ENCODE measurements at regions not wholly inside any gene's neighbourhood (a gene's known extent, or its start where the extent isn't known, plus 50 kb on each side); places are given as distances from the start of the nearest gene placed in this dataset.

GRCh38 chr3:127393131-127393820 lies 105.4 kb upstream of the PRR20G start:
- TF ChIP-seq CTCF (conservative IDR thresholded peaks at IDR 0.05) = no peak
- H3K9me3 Mint-ChIP-seq = no peaks in the 10 kb centered on the region
- H3K27ac Mint-ChIP-seq (ENCODE audit: unreplicated experiment) = peak overlapping the region; percentile 62
- no peak overlapping the region for H3K4me3 Mint-ChIP-seq
- no peaks in the 10 kb centered on the region for H3K27me3 Mint-ChIP-seq (ENCODE audit: low read depth)
- no peak for DNase-seq (ENCODE audit: low read depth, low spot score)
- peaks cover 29% of the 10 kb centered on the region for H3K4me1 Mint-ChIP-seq
- no peaks in the 10 kb centered on the region for H3K36me3 Mint-ChIP-seq (ENCODE audit: low read depth)

GRCh38 chr3:127392156-127392490 lies 104.3 kb upstream of the PRR20G start:
- Mint-ChIP-seq H3K9me3 (no peaks in the 10 kb centered on the region), H3K27me3 (ENCODE audit: low read depth) (no peaks in the 10 kb centered on the region), H3K4me1 (peaks cover 29% of the 10 kb centered on the region), H3K27ac (ENCODE audit: unreplicated experiment) (no peak overlapping the region), H3K36me3 (ENCODE audit: low read depth) (no peaks in the 10 kb centered on the region), H3K4me3 (no peak overlapping the region)
- no peak for TF ChIP-seq CTCF (conservative IDR thresholded peaks at IDR 0.05)
- DNase-seq (ENCODE audit: low read depth, low spot score) = no peak

GRCh38 chr3:127391436-127392155 lies 103.8 kb upstream of the PRR20G start:
- peaks cover 25% of the 10 kb centered on the region for H3K4me1 Mint-ChIP-seq
- no peaks in the 10 kb centered on the region for H3K36me3 Mint-ChIP-seq (ENCODE audit: low read depth)
- peak overlapping the region; percentile 67 for H3K27ac Mint-ChIP-seq (ENCODE audit: unreplicated experiment)
- no peaks in the 10 kb centered on the region for H3K9me3 Mint-ChIP-seq
- no peak overlapping the region for H3K4me3 Mint-ChIP-seq
- no peaks in the 10 kb centered on the region for H3K27me3 Mint-ChIP-seq (ENCODE audit: low read depth)
- DNase-seq (ENCODE audit: low read depth, low spot score) = no peak
- no peak for TF ChIP-seq CTCF (conservative IDR thresholded peaks at IDR 0.05)

- H3K4me1 Mint-ChIP-seq = peaks cover 17% of the 10 kb centered on the region
- no peaks in the 10 kb centered on the region for H3K36me3 Mint-ChIP-seq (ENCODE audit: low read depth)
- no peak for DNase-seq (ENCODE audit: low read depth, low spot score)
- no peak overlapping the region for H3K4me3 Mint-ChIP-seq
- no peaks in the 10 kb centered on the region for H3K27me3 Mint-ChIP-seq (ENCODE audit: low read depth)
- no peak for TF ChIP-seq CTCF (conservative IDR thresholded peaks at IDR 0.05)
- no peak overlapping the region for H3K27ac Mint-ChIP-seq (ENCODE audit: unreplicated experiment)
- no peaks in the 10 kb centered on the region for H3K9me3 Mint-ChIP-seq
Measured at GRCh38 chr3:127390365-127391025, 102.6 kb upstream of the PRR20G start.

- Mint-ChIP-seq H3K36me3 (ENCODE audit: low read depth) (no peaks in the 10 kb centered on the region), H3K27me3 (ENCODE audit: low read depth) (no peaks in the 10 kb centered on the region), H3K4me3 (no peak overlapping the region), H3K27ac (ENCODE audit: unreplicated experiment) (peak overlapping the region; percentile 1), H3K9me3 (no peaks in the 10 kb centered on the region), H3K4me1 (peaks cover 18% of the 10 kb centered on the region)
- TF ChIP-seq CTCF (conservative IDR thresholded peaks at IDR 0.05) = no peak
- DNase-seq (ENCODE audit: low read depth, low spot score) = no peak
Measured at GRCh38 chr3:127389913-127390312, 102.1 kb upstream of the PRR20G start.
